GM18868 (cell line): ENCODE measurements at regions not wholly inside any gene's neighbourhood (a gene's known extent, or its start where the extent isn't known, plus 50 kb on each side); places are given as distances from the start of the nearest gene placed in this dataset.

Experiments used
- ATAC-seq: cut with Tn5 transposase; IDR thresholded peaks from one replicate; pipeline ENCODE4 v1.9.1; 2021; ENCODE audit warnings: mild to moderate bottlenecking, moderate library complexity; ENCODE audit not compliant: unreplicated experiment

GRCh38 chr3:116842254-116842957, 132.8 kb downstream of the TUSC7 start:
- ATAC-seq: no peak

- no peak for ATAC-seq
Measured at GRCh38 chr3:116848248-116848829, 138.8 kb downstream of the TUSC7 start.

- ATAC-seq: no peak
Measured at GRCh38 chr3:116849261-116849688, 139.7 kb downstream of the TUSC7 start.

GRCh38 chr3:116852803-116853202, 143.2 kb downstream of the TUSC7 start:
- no peak for ATAC-seq

GRCh38 chr3:116863270-116863770, 153.7 kb downstream of the TUSC7 start:
- no peak for ATAC-seq

GRCh38 chr3:116863822-116864589, 154.4 kb downstream of the TUSC7 start:
- ATAC-seq: peak; percentile 63

GRCh38 chr3:116864590-116864927, 155.0 kb downstream of the TUSC7 start:
- ATAC-seq: no peak

GRCh38 chr3:116870379-116870778, 160.8 kb downstream of the TUSC7 start:
- ATAC-seq: no peak

- ATAC-seq: peak; percentile 50
Measured at GRCh38 chr3:116871905-116872304, 162.3 kb downstream of the TUSC7 start.

GRCh38 chr3:116872688-116873087, 163.1 kb downstream of the TUSC7 start:
- no peak for ATAC-seq

GRCh38 chr3:116873142-116873541, 163.6 kb downstream of the TUSC7 start:
- ATAC-seq: no peak

GRCh38 chr3:116877968-116878367, 168.4 kb downstream of the TUSC7 start:
- ATAC-seq: peak; percentile 88

GRCh38 chr3:116886202-116886893, 176.8 kb downstream of the TUSC7 start:
- peak; percentile 94 for ATAC-seq

- ATAC-seq: no peak
Measured at GRCh38 chr3:116896116-116896515, 186.5 kb downstream of the TUSC7 start.

- no peak for ATAC-seq
Measured at GRCh38 chr3:116897382-116897781, 187.8 kb downstream of the TUSC7 start.

GRCh38 chr3:116899253-116899652, 189.7 kb downstream of the TUSC7 start:
- ATAC-seq: no peak

- ATAC-seq: no peak
Measured at GRCh38 chr3:116905334-116905733, 195.8 kb downstream of the TUSC7 start.

GRCh38 chr3:116905794-116906193, 196.2 kb downstream of the TUSC7 start:
- ATAC-seq: no peak

- no peak for ATAC-seq
Measured at GRCh38 chr3:116912116-116912515, 202.5 kb downstream of the TUSC7 start.

- ATAC-seq: no peak
Measured at GRCh38 chr3:116914004-116914403, 204.4 kb downstream of the TUSC7 start.

GRCh38 chr3:116916836-116917235, 207.3 kb downstream of the TUSC7 start:
- ATAC-seq: no peak
